ENCODE measurements at regions not wholly inside any gene's neighbourhood (a gene's known extent, or its start where the extent isn't known, plus 50 kb on each side); places are given as distances from the start of the nearest gene placed in this dataset.

GRCh38 chr17:77497578-77497934, 356.8 kb downstream of the SEC14L1 start:
- TF ChIP-seq CTCF (IDR thresholded peaks at IDR 0.05) (no peak), POLR2A (IDR thresholded peaks at IDR 0.05) (no peak), POLR2AphosphoS5 (IDR thresholded peaks at IDR 0.05) (no peak)

Data from breast epithelium (tissue), 3 donors.